ENCODE measurements at regions not wholly inside any gene's neighbourhood (a gene's known extent, or its start where the extent isn't known, plus 50 kb on each side); places are given as distances from the start of the nearest gene placed in this dataset.

- TF ChIP-seq CTCF (IDR thresholded peaks at IDR 0.05; ENCODE audit: low read depth, low read length) = no peak
- TF ChIP-seq EZH2phosphoT487 (IDR thresholded peaks at IDR 0.05; ENCODE audit: low read depth) = no peak
Observed at GRCh38 chr13:48591889-48592687, 59.2 kb upstream of the RCBTB2 start.

All from OCI-LY3 (cell line).